Fibroblast of lung (primary cell): ENCODE measurements at regions not wholly inside any gene's neighbourhood (a gene's known extent, or its start where the extent isn't known, plus 50 kb on each side); places are given as distances from the start of the nearest gene placed in this dataset.

ENCODE experiments used
- DNase-seq, 2 donors: peaks; one replicate each; pipeline versions ENCODE4 v3.0.0 to v3.0.0-alpha.2; 2010; ENCODE audit warnings: low read depth in 2 of 2
- H2AFZ ChIP-seq: 2 replicates; pipeline ENCODE4 v1.5.1; 2012; ENCODE audit warnings: low read length, control low read depth, inconsistent platforms
- H3K27ac ChIP-seq: 2 replicates; pipeline ENCODE4 v1.5.1; 2011; ENCODE audit warnings: low read length, control low read depth; ENCODE audit not compliant: insufficient read depth
- H3K27me3 ChIP-seq: 2 replicates; pipeline ENCODE4 v1.5.1; 2011; ENCODE audit warnings: mild to moderate bottlenecking, low read length; ENCODE audit not compliant: control insufficient read depth, insufficient read depth
- H3K36me3 ChIP-seq: 2 replicates; pipeline ENCODE4 v1.5.1; 2011; ENCODE audit warnings: low read length; ENCODE audit not compliant: control insufficient read depth, insufficient read depth
- H3K4me1 ChIP-seq: 2 replicates; pipeline ENCODE4 v1.5.1; 2011; ENCODE audit warnings: low read length; ENCODE audit not compliant: control insufficient read depth, insufficient read depth; ENCODE audit errors: extremely low read depth
- H3K4me2 ChIP-seq: 2 replicates; pipeline ENCODE4 v1.5.1; 2011; ENCODE audit warnings: low read length, control low read depth; ENCODE audit not compliant: insufficient read depth; ENCODE audit errors: extremely low read depth
- H3K4me3 ChIP-seq, 4 experiments: fragments of 200-600 bp in 1 of 4; sonication (generic) in 1 of 4; replicated peaks in 1 of 4; 2 replicates each; pipeline ENCODE4 v1.5.1; 2011 to 2016; ENCODE audit warnings: low read length in 4 of 4, low read depth in 3 of 4, mild to moderate bottlenecking in 3 of 4, control low read depth in 2 of 4, inconsistent platforms in 1 of 4, mixed read lengths in 1 of 4; ENCODE audit not compliant: insufficient read depth in 1 of 4; ENCODE audit errors: control extremely low read depth in 1 of 4
- H3K79me2 ChIP-seq: 2 replicates; pipeline ENCODE4 v1.5.1; 2012; ENCODE audit warnings: mild to moderate bottlenecking, low read length, inconsistent platforms; ENCODE audit not compliant: control insufficient read depth, insufficient read depth
- H3K9ac ChIP-seq: 2 replicates; pipeline ENCODE4 v1.5.1; 2011; ENCODE audit warnings: mild to moderate bottlenecking, low read length, control low read depth; ENCODE audit not compliant: insufficient read depth
- H3K9me3 ChIP-seq: 2 replicates; pipeline ENCODE4 v1.5.1; 2012; ENCODE audit warnings: low read depth, low read length; ENCODE audit not compliant: control insufficient read depth, insufficient read depth
- H4K20me1 ChIP-seq: 2 replicates; pipeline ENCODE4 v1.5.1; 2011; ENCODE audit warnings: low read length; ENCODE audit not compliant: control insufficient read depth, insufficient read depth; ENCODE audit errors: extremely low read depth
- EZH2 ChIP-seq: IDR thresholded peaks from 2 replicates; pipeline ENCODE4 v1.5.1; 2012; ENCODE audit warnings: low read length, control low read depth, mild to moderate bottlenecking; ENCODE audit errors: missing control alignments
- TF ChIP-seq, protein P1 (sequence below), 2 donors: IDR thresholded peaks in 1 of 2; conservative IDR thresholded peaks in 1 of 2; 1 replicate in 1 of 2; 2 replicates in 1 of 2; pipeline ENCODE4 v1.5.1; 2011 to 2012; ENCODE audit warnings: low read length in 2 of 2, control low read depth in 1 of 2, inconsistent platforms in 1 of 2, low read depth in 1 of 2, mild to moderate bottlenecking in 1 of 2

DNA sequence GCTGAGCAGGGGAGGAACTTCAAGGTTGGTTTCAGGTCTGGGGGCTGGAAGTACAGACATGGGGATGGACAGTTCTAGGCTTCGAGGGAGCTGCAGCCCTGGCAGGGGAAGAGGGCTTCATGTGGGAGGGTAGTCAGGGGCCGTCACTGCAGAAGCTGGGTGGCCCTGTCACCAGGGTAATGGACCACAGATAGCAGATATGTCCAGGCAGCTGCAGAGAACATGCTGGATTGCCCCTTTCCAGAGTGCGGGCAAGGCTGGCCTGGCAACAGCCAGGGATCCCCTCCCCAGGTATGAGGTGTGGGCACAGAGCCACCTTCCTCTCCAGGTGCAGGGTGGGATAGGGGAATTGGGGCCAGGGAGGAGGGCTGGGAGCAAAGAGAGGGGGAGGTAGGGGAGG, 206.5 kb downstream of the GADD45G start:
- Histone ChIP-seq H4K20me1 (no peaks in the 10 kb centered on the region), H3K27me3 (no peaks in the 10 kb centered on the region), H3K4me3 (no peak overlapping the region), H3K4me1 (no peaks in the 10 kb centered on the region), H2AFZ (no peak overlapping the region), H3K4me2 (no peak overlapping the region), H3K36me3 (no peaks in the 10 kb centered on the region), H3K9me3 (no peaks in the 10 kb centered on the region), H3K27ac (no peak overlapping the region), H3K79me2 (no peaks in the 10 kb centered on the region), H3K9ac (no peak overlapping the region)
- no peak for TF ChIP-seq EZH2
- TF ChIP-seq, protein P1, sequence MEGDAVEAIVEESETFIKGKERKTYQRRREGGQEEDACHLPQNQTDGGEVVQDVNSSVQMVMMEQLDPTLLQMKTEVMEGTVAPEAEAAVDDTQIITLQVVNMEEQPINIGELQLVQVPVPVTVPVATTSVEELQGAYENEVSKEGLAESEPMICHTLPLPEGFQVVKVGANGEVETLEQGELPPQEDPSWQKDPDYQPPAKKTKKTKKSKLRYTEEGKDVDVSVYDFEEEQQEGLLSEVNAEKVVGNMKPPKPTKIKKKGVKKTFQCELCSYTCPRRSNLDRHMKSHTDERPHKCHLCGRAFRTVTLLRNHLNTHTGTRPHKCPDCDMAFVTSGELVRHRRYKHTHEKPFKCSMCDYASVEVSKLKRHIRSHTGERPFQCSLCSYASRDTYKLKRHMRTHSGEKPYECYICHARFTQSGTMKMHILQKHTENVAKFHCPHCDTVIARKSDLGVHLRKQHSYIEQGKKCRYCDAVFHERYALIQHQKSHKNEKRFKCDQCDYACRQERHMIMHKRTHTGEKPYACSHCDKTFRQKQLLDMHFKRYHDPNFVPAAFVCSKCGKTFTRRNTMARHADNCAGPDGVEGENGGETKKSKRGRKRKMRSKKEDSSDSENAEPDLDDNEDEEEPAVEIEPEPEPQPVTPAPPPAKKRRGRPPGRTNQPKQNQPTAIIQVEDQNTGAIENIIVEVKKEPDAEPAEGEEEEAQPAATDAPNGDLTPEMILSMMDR (conservative IDR thresholded peaks at IDR 0.05 in 1 of 2, IDR thresholded peaks at IDR 0.05 in 1 of 2; ENCODE audit: low read depth in 1 of 2, low read length in 2 of 2): no peak
- DNase-seq: no peak

DNA sequence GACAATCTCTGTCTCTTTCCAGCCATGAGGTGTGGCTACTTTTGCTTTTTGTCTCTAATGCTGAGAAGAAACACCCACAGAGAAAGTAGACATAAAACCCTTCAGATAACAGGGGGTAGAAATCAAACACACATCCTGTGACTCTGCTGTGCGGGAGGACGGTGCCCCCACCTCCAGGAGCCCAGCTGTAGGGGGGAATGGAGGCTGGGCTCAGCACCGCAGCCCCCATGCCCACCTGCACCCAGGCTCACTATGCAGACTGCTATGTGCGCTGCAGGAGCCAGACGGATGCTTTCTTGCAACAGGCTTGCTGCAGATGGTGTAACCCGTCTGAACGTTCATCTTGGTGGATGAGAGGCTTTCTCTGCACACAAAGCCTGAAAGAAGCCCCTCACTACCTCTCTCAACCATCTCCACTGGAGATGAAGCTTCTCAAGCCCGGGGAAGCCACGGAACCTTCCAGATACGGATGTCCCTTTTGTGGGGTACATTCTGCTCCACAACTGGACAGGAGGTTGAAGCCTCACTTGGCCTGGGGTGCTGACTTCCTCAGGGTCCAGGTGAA, 207.2 kb downstream of the GADD45G start:
- Histone ChIP-seq H3K4me1 (no peaks in the 10 kb centered on the region), H3K4me3 (no peak overlapping the region), H2AFZ (no peak overlapping the region), H3K27me3 (no peaks in the 10 kb centered on the region), H3K4me2 (no peak overlapping the region), H3K79me2 (no peaks in the 10 kb centered on the region), H3K36me3 (no peaks in the 10 kb centered on the region), H4K20me1 (no peaks in the 10 kb centered on the region), H3K9me3 (no peaks in the 10 kb centered on the region), H3K9ac (no peak overlapping the region), H3K27ac (no peak overlapping the region)
- TF ChIP-seq, protein P1 (conservative IDR thresholded peaks at IDR 0.05 in 1 of 2, IDR thresholded peaks at IDR 0.05 in 1 of 2; ENCODE audit: low read depth in 1 of 2, low read length in 2 of 2): no peak
- no peak for TF ChIP-seq EZH2
- DNase-seq: no peak

DNA sequence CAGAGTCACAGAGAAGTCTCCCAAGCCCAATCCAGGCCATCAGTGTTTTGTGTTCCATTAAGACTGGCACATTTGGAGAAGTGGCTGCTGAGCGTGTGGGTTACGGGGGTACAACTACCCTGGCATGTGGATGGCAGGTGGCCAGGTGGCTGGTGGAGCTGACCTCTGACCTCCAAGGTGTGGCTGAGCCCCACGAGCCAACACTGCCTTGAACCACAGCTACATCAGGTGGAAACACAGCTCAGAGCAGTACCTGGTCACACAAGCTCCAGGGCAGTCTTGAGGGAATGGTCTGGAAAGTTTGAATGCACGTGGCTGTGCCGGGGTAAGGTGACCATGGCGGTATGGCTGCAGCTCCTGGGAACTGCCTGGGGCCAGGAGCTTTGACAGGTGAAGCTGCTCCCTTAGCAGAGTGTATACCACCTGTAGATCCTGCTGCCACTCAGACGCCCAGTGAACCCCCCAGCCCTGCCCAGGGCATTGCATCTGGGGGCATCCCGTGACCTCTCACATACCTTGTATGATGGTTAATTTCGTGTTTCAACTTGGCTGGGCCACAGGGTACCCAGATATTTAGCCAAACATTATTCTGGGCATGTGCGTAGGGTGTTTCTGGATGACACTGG, 207.9 kb downstream of the GADD45G start:
- Histone ChIP-seq H3K9me3 (no peaks in the 10 kb centered on the region), H3K4me3 (no peak overlapping the region), H3K4me1 (no peaks in the 10 kb centered on the region), H3K27me3 (no peaks in the 10 kb centered on the region), H3K79me2 (no peaks in the 10 kb centered on the region), H3K36me3 (no peaks in the 10 kb centered on the region), H2AFZ (no peak overlapping the region), H4K20me1 (no peaks in the 10 kb centered on the region), H3K27ac (no peak overlapping the region), H3K9ac (no peak overlapping the region), H3K4me2 (no peak overlapping the region)
- no peak for TF ChIP-seq EZH2
- TF ChIP-seq, protein P1 (conservative IDR thresholded peaks at IDR 0.05 in 1 of 2, IDR thresholded peaks at IDR 0.05 in 1 of 2; ENCODE audit: low read depth in 1 of 2, low read length in 2 of 2): no peak
- no peak for DNase-seq
